MM.1S (cell line): ENCODE measurements at regions not wholly inside any gene's neighbourhood (a gene's known extent, or its start where the extent isn't known, plus 50 kb on each side); places are given as distances from the start of the nearest gene placed in this dataset.

Experiments used
- EZH2 ChIP-seq: fragments of 300-600 bp; sonication (generic); optimal IDR thresholded peaks from 2 replicates; pipeline ENCODE3; 2017; ENCODE audit warnings: low read depth, mild to moderate bottlenecking, antibody characterized with exemption, low read length, mixed read lengths
- EZH2phosphoT487 ChIP-seq: fragments of 300-600 bp; sonication (generic); IDR thresholded peaks from 2 replicates; pipeline ENCODE4 v1.6.1; 2018; ENCODE audit warnings: antibody characterized with exemption, low read length
- TF ChIP-seq, protein P1 (sequence below): fragments of 300-600 bp; sonication (generic); IDR thresholded peaks from 2 replicates; pipeline ENCODE4 v1.5.1; 2016; ENCODE audit warnings: antibody characterized with exemption, low read length, mixed read lengths

DNA sequence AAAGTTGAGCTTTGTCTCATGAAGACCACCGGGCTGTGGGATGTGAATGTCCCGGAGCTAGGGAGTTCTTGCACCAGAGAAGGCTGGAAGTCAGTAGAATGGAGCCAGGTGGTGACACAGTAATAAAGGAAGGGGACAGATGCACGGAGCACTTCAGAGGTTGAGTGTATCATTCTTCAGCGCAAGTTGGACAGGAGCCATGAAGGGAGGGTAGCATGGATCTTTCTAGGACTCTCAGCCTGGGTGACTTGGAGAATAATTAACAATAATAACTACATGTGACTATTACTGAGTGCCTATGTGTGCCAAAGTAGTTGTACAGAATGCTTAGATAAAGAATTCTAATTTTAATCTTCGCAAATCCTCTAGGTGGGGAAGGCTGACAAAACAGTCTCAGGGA, 258.7 kb upstream of the AJAP1 start:
- TF ChIP-seq, protein P1, sequence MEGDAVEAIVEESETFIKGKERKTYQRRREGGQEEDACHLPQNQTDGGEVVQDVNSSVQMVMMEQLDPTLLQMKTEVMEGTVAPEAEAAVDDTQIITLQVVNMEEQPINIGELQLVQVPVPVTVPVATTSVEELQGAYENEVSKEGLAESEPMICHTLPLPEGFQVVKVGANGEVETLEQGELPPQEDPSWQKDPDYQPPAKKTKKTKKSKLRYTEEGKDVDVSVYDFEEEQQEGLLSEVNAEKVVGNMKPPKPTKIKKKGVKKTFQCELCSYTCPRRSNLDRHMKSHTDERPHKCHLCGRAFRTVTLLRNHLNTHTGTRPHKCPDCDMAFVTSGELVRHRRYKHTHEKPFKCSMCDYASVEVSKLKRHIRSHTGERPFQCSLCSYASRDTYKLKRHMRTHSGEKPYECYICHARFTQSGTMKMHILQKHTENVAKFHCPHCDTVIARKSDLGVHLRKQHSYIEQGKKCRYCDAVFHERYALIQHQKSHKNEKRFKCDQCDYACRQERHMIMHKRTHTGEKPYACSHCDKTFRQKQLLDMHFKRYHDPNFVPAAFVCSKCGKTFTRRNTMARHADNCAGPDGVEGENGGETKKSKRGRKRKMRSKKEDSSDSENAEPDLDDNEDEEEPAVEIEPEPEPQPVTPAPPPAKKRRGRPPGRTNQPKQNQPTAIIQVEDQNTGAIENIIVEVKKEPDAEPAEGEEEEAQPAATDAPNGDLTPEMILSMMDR = no peak
- TF ChIP-seq EZH2phosphoT487 (no peak), EZH2 (no peak)
